IMR-90 (cell line): ENCODE measurements at regions not wholly inside any gene's neighbourhood (a gene's known extent, or its start where the extent isn't known, plus 50 kb on each side); places are given as distances from the start of the nearest gene placed in this dataset.

Experiments used
- ATAC-seq: fragments of 200-7000 bp; cut with Tn5 transposase; 2 replicates; pipeline ENCODE4 v1.9.1; 2020; ENCODE audit warnings: low read depth, mild to moderate bottlenecking, moderate library complexity
- BruUV-seq: library from RNA; stranded (reverse); fragments of 400-500 nt; replicated peaks from 2 replicates; lab custom pipeline; 2021; lab: Mats Ljungman, UMichigan
- CTCF ChIA-PET: fragments of 300-600 bp; formaldehyde crosslinking; extraction: SDS; loops from one replicate; lab custom pipeline; 2021; ENCODE audit warnings: antibody characterized with exemption; lab: Yijun Ruan, JAX
- POLR2A ChIA-PET: fragments of 300-600 bp; sonication (Branson Sonifier 250); formaldehyde crosslinking; loops from one replicate; lab custom pipeline; 2022; ENCODE audit warnings: antibody characterized with exemption; ENCODE audit not compliant: unreplicated experiment; lab: Charles Lee
- DNase-seq: peaks from one replicate; pipeline ENCODE4 v3.0.0; 2013
- H2AFZ ChIP-seq: replicated peaks from 2 replicates; pipeline ENCODE3; 2013; ENCODE audit warnings: low read length, mild to moderate bottlenecking; ENCODE audit not compliant: poor library complexity
- H2AK5ac ChIP-seq: 2 replicates; pipeline ENCODE4 v1.6.1; 2013; ENCODE audit warnings: low read depth, low read length, inconsistent platforms
- H2AK9ac ChIP-seq: replicated peaks from 2 replicates; pipeline ENCODE3; 2013; ENCODE audit warnings: mild to moderate bottlenecking, low read depth, low read length, moderate library complexity; ENCODE audit not compliant: poor library complexity
- H2BK120ac ChIP-seq: 2 replicates; pipeline ENCODE4 v1.6.1; 2013; ENCODE audit warnings: low read depth, low read length, inconsistent platforms
- H2BK15ac ChIP-seq: 3 replicates; pipeline ENCODE4 v1.6.1; 2013; ENCODE audit warnings: low read depth, low read length, inconsistent platforms
- H2BK20ac ChIP-seq: 2 replicates; pipeline ENCODE4 v1.6.1; 2013; ENCODE audit warnings: low read depth, mild to moderate bottlenecking, inconsistent platforms, low read length, moderate library complexity
- H2BK5ac ChIP-seq: 2 replicates; pipeline ENCODE4 v1.6.1; 2013; ENCODE audit warnings: mild to moderate bottlenecking, low read depth, low read length, inconsistent platforms; ENCODE audit not compliant: poor library complexity, severe bottlenecking
- H3K14ac ChIP-seq: replicated peaks from 2 replicates; pipeline ENCODE4 v1.6.1; 2013; ENCODE audit warnings: low read depth, low read length, inconsistent platforms
- H3K18ac ChIP-seq: 2 replicates; pipeline ENCODE4 v1.6.1; 2013; ENCODE audit warnings: low read depth, low read length, control low read depth
- H3K23ac ChIP-seq: 2 replicates; pipeline ENCODE4 v1.6.1; 2013; ENCODE audit warnings: low read depth, low read length, inconsistent platforms
- H3K27ac ChIP-seq: 2 replicates; pipeline ENCODE4 v1.5.1; 2013; ENCODE audit warnings: mild to moderate bottlenecking, control low read depth, low read length; ENCODE audit not compliant: insufficient read depth
- H3K27me3 ChIP-seq: 2 replicates; pipeline ENCODE4 v1.6.1; 2013; ENCODE audit warnings: low read length; ENCODE audit not compliant: control insufficient read depth, insufficient read depth
- H3K36me3 ChIP-seq: 2 replicates; pipeline ENCODE4 v1.6.1; 2013; ENCODE audit warnings: low read length, mixed read lengths; ENCODE audit not compliant: control insufficient read depth, insufficient read depth
- H3K4ac ChIP-seq: 2 replicates; pipeline ENCODE4 v1.6.1; 2013; ENCODE audit warnings: low read depth, low read length, inconsistent platforms
- H3K4me1 ChIP-seq: 2 replicates; pipeline ENCODE4 v1.6.1; 2013; ENCODE audit warnings: low read length, mixed read lengths; ENCODE audit not compliant: control insufficient read depth, insufficient read depth
- H3K4me2 ChIP-seq: 2 replicates; pipeline ENCODE4 v1.6.1; 2013; ENCODE audit warnings: low read depth, mild to moderate bottlenecking, control low read depth, low read length, moderate library complexity
- H3K4me3 ChIP-seq: 2 replicates; pipeline ENCODE4 v1.5.1; 2013; ENCODE audit warnings: low read depth, mild to moderate bottlenecking, control low read depth, low read length, moderate library complexity; ENCODE audit not compliant: insufficient read depth
- H3K56ac ChIP-seq: 2 replicates; pipeline ENCODE4 v1.6.1; 2013; ENCODE audit warnings: low read length, inconsistent platforms; ENCODE audit not compliant: insufficient read depth; ENCODE audit errors: extremely low read depth
- H3K79me1 ChIP-seq, 2 experiments: 2 replicates each; pipeline ENCODE4 v1.6.1; 2013; ENCODE audit warnings: low read length in 2 of 2, inconsistent platforms in 1 of 2, low read depth in 1 of 2
- H3K9ac ChIP-seq: 2 replicates; pipeline ENCODE4 v1.6.1; 2013; ENCODE audit warnings: low read depth, low read length, control low read depth
- H3K9me1 ChIP-seq: 2 replicates; pipeline ENCODE4 v1.6.1; 2013; ENCODE audit warnings: low read length, inconsistent platforms; ENCODE audit not compliant: insufficient read depth
- H3K9me3 ChIP-seq: 2 replicates; pipeline ENCODE4 v1.6.1; 2013; ENCODE audit warnings: low read length; ENCODE audit not compliant: control insufficient read depth, insufficient read depth
- H4K20me1 ChIP-seq: 2 replicates; pipeline ENCODE4 v1.6.1; 2013; ENCODE audit warnings: low read length, inconsistent platforms; ENCODE audit not compliant: insufficient read depth
- H4K5ac ChIP-seq: 2 replicates; pipeline ENCODE4 v1.6.1; 2013; ENCODE audit warnings: mild to moderate bottlenecking, low read depth, low read length, control low read depth
- H4K8ac ChIP-seq, 2 experiments: 2 replicates each; pipeline ENCODE4 v1.6.1; 2013; ENCODE audit warnings: low read depth in 2 of 2, low read length in 2 of 2, control low read depth in 1 of 2, inconsistent platforms in 1 of 2
- H4K91ac ChIP-seq: 2 replicates; pipeline ENCODE4 v1.6.1; 2013; ENCODE audit warnings: low read depth, low read length, inconsistent platforms; ENCODE audit not compliant: insufficient read depth
- MAFK ChIP-seq: IDR thresholded peaks from 2 replicates; pipeline ENCODE4 v1.6.1; 2012; ENCODE audit warnings: low read depth, low read length, improper control_type of control experiment
- POLR2A ChIP-seq: IDR thresholded peaks from 2 replicates; pipeline ENCODE4 v1.6.1; 2012; ENCODE audit warnings: mild to moderate bottlenecking, low read depth, low read length
- WGBS, 2 experiments: methylation state at CpG; one replicate each; pipeline versions ENCODE4 v1.1.5 to v1.1.7; 2013; ENCODE audit warnings: missing lambda C conversion rate in 2 of 2; ENCODE audit not compliant: insufficient read length in 1 of 2; ENCODE audit errors: extremely low coverage in 2 of 2; 5-methylcytosine and 5-hydroxymethylcytosine counted together
- dilution Hi-C: fragments of 300-500 bp; cut with HindIII; formaldehyde crosslinking; loops from one replicate; pipeline ENCODE4 v1.14.3; 2018; ENCODE audit warnings: low sequenced_read_pairs; ENCODE audit not compliant: unreplicated experiment
- in situ Hi-C: fragments of 300-500 bp; cut with MboI; formaldehyde crosslinking; loops from 3 replicates; pipeline ENCODE4 v1.14.3; 2019; ENCODE audit warnings: low sequenced_read_pairs, inconsistent platforms, mixed read lengths
- intact Hi-C: fragments of 100-400 bp; cut with micrococcal nuclease; formaldehyde crosslinking; loops from 2 replicates; pipeline ENCODE4 v1.10.0; 2022

DNA sequence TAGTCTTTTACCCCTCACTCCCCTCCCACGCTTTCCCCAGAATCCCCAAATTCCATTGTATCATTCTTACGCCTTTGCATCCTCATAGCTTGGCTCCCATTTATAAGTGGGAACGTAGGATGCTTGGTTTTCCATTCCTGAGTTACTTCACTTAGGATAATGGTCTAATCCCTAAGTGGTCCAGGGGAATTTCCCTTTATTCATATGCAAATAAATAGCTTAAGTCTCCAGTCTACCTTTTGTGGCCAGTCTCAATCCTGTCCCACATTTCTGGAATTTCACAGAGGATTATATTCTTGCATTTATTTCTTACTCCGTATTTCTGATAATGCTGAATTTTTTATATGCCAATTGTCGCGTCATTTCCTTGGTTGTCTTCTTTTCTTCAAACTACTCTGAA lies 245.6 kb upstream of the DAB2 start:
- ChIA-PET POLR2A (no interaction called here), CTCF (no interaction called here)
- no peak for TF ChIP-seq POLR2A
- no peak for TF ChIP-seq MAFK
- Histone ChIP-seq H4K20me1 (no peaks in the 10 kb centered on the region), H3K27ac (no peak overlapping the region), H3K4me1 (no peaks in the 10 kb centered on the region), H3K4ac (no peak overlapping the region), H3K9ac (no peak overlapping the region), H3K4me3 (no peak overlapping the region), H2BK5ac (no peak overlapping the region), H4K91ac (no peak overlapping the region), H2AK9ac (no peak overlapping the region), H2BK15ac (no peak overlapping the region), H4K8ac (no peak overlapping the region), H3K9me3 (no peaks in the 10 kb centered on the region), H3K27me3 (peaks cover 5% of the 10 kb centered on the region), H3K79me1 (no peaks in the 10 kb centered on the region), H2BK20ac (no peak overlapping the region), H4K5ac (no peak overlapping the region), H2AFZ (no peak overlapping the region), H2AK5ac (no peak overlapping the region), H3K18ac (no peak overlapping the region), H3K9me1 (no peaks in the 10 kb centered on the region), H3K14ac (no peak overlapping the region), H3K56ac (no peak overlapping the region), H2BK120ac (no peak overlapping the region), H3K36me3 (no peaks in the 10 kb centered on the region), H3K23ac (no peak overlapping the region), H3K4me2 (no peak overlapping the region)
- in situ Hi-C loops (no loop called here), intact Hi-C loops (no loop called here), dilution Hi-C loops (no loop called here)
- DNase-seq (no peak), ATAC-seq (no peak)
- WGBS, 2 experiments: no CpG with 5 or more reads among the region's 6 CpGs
- BruUV-seq: no TSS peak
